DND-41 (cell line): ENCODE measurements at regions not wholly inside any gene's neighbourhood (a gene's known extent, or its start where the extent isn't known, plus 50 kb on each side); places are given as distances from the start of the nearest gene placed in this dataset.

Experiments used
- ATAC-seq: fragments of 200-7000 bp; cut with Tn5 transposase; 3 replicates; pipeline ENCODE4 v1.9.1; 2021; ENCODE audit warnings: low read depth; ENCODE audit not compliant: insufficient read depth
- DNase-seq: peaks from one replicate; pipeline ENCODE4 v3.0.0-alpha.2; 2020
- H2AFZ ChIP-seq: 2 replicates; pipeline ENCODE4 v1.6.0; 2012; ENCODE audit warnings: low read depth, low read length
- H3K27ac ChIP-seq: 2 replicates; pipeline ENCODE4 v1.5.1; 2012; ENCODE audit warnings: low read length, inconsistent platforms
- H3K27me3 ChIP-seq: fragments of 200-600 bp; sonication (generic); 2 replicates; pipeline ENCODE4 v1.6.0; 2012; ENCODE audit warnings: low read length, mild to moderate bottlenecking, inconsistent platforms; ENCODE audit not compliant: insufficient read depth, poor library complexity
- H3K36me3 ChIP-seq: 2 replicates; pipeline ENCODE4 v1.5.1; 2012; ENCODE audit warnings: low read length, inconsistent platforms; ENCODE audit not compliant: insufficient read depth
- H3K4me1 ChIP-seq: 2 replicates; pipeline ENCODE4 v1.5.1; 2012; ENCODE audit warnings: mild to moderate bottlenecking, low read length; ENCODE audit not compliant: insufficient read depth
- H3K4me2 ChIP-seq: 2 replicates; pipeline ENCODE4 v1.6.0; 2012; ENCODE audit warnings: mild to moderate bottlenecking, moderate library complexity, low read length, inconsistent platforms; ENCODE audit not compliant: insufficient read depth
- H3K4me3 ChIP-seq, 2 experiments: fragments of 200-600 bp in 1 of 2; shearing (Covaris generic) in 1 of 2; 2 replicates each; pipeline ENCODE4 v1.5.1; 2012 to 2016; ENCODE audit warnings: inconsistent platforms in 2 of 2, low read length in 2 of 2, mild to moderate bottlenecking in 2 of 2, low read depth in 1 of 2, moderate library complexity in 1 of 2
- H3K79me2 ChIP-seq: 2 replicates; pipeline ENCODE4 v1.6.0; 2012; ENCODE audit warnings: low read length, inconsistent platforms; ENCODE audit not compliant: insufficient read depth
- H3K9ac ChIP-seq: 2 replicates; pipeline ENCODE4 v1.6.0; 2012; ENCODE audit warnings: low read depth, mild to moderate bottlenecking, inconsistent platforms, low read length, moderate library complexity
- H3K9me3 ChIP-seq: 2 replicates; pipeline ENCODE4 v1.5.1; 2012; ENCODE audit warnings: low read length, moderate library complexity, mild to moderate bottlenecking, inconsistent platforms; ENCODE audit not compliant: insufficient read depth, severe bottlenecking
- H4K20me1 ChIP-seq: 2 replicates; pipeline ENCODE4 v1.6.0; 2012; ENCODE audit warnings: low read length; ENCODE audit not compliant: insufficient read depth
- EZH2 ChIP-seq: IDR thresholded peaks from 3 replicates; pipeline ENCODE4 v1.6.1; 2012; ENCODE audit warnings: borderline replicate concordance, low read depth, mild to moderate bottlenecking, moderate library complexity, low read length, inconsistent platforms; ENCODE audit not compliant: severe bottlenecking
- TF ChIP-seq, protein P1 (sequence below): IDR thresholded peaks from 2 replicates; pipeline ENCODE4 v1.5.1; 2012; ENCODE audit warnings: borderline replicate concordance, low read length, moderate library complexity, mild to moderate bottlenecking; ENCODE audit not compliant: poor library complexity, severe bottlenecking; ENCODE audit errors: extremely low read depth

- no peak for TF ChIP-seq EZH2
- TF ChIP-seq, protein P1, sequence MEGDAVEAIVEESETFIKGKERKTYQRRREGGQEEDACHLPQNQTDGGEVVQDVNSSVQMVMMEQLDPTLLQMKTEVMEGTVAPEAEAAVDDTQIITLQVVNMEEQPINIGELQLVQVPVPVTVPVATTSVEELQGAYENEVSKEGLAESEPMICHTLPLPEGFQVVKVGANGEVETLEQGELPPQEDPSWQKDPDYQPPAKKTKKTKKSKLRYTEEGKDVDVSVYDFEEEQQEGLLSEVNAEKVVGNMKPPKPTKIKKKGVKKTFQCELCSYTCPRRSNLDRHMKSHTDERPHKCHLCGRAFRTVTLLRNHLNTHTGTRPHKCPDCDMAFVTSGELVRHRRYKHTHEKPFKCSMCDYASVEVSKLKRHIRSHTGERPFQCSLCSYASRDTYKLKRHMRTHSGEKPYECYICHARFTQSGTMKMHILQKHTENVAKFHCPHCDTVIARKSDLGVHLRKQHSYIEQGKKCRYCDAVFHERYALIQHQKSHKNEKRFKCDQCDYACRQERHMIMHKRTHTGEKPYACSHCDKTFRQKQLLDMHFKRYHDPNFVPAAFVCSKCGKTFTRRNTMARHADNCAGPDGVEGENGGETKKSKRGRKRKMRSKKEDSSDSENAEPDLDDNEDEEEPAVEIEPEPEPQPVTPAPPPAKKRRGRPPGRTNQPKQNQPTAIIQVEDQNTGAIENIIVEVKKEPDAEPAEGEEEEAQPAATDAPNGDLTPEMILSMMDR: no peak
- DNase-seq: no peak
- no peak overlapping the region for H3K4me3 ChIP-seq
Observed at GRCh38 chr2:49251251-49251650, 96.9 kb upstream of the FSHR start.

GRCh38 chr2:49248506-49248905, 94.2 kb upstream of the FSHR start:
- Histone ChIP-seq H4K20me1 (no peaks in the 10 kb centered on the region), H3K79me2 (no peaks in the 10 kb centered on the region), H2AFZ (no peak overlapping the region), H3K4me2 (no peak overlapping the region), H3K4me1 (no peaks in the 10 kb centered on the region), H3K36me3 (no peaks in the 10 kb centered on the region), H3K27me3 (no peaks in the 10 kb centered on the region), H3K27ac (no peak overlapping the region), H3K4me3 (no peak overlapping the region), H3K9ac (no peak overlapping the region), H3K9me3 (no peaks in the 10 kb centered on the region)
- TF ChIP-seq, protein P1: no peak
- TF ChIP-seq EZH2: no peak
- DNase-seq: no peak
- no peak for ATAC-seq

More at GRCh38 chr2:49251251-49251650, 96.9 kb upstream of the FSHR start:
- Histone ChIP-seq H3K36me3 (no peaks in the 10 kb centered on the region), H3K9me3 (no peaks in the 10 kb centered on the region), H4K20me1 (no peaks in the 10 kb centered on the region), H3K27ac (no peak overlapping the region), H2AFZ (no peak overlapping the region), H3K27me3 (no peaks in the 10 kb centered on the region), H3K4me1 (no peaks in the 10 kb centered on the region), H3K79me2 (no peaks in the 10 kb centered on the region), H3K4me2 (no peak overlapping the region), H3K9ac (no peak overlapping the region)
- ATAC-seq: no peak

GRCh38 chr2:49241991-49242390, 87.7 kb upstream of the FSHR start:
- H3K27me3 ChIP-seq: peaks cover 2% of the 10 kb centered on the region
- H3K27ac ChIP-seq: no peak overlapping the region
- H4K20me1 ChIP-seq: no peaks in the 10 kb centered on the region
- no peaks in the 10 kb centered on the region for H3K79me2 ChIP-seq
- no peak overlapping the region for H3K9ac ChIP-seq
- no peak overlapping the region for H2AFZ ChIP-seq
- DNase-seq: no peak
- no peaks in the 10 kb centered on the region for H3K36me3 ChIP-seq
- TF ChIP-seq, protein P1: no peak
- no peak for TF ChIP-seq EZH2
- H3K4me1 ChIP-seq: no peaks in the 10 kb centered on the region
- no peak for ATAC-seq
- H3K9me3 ChIP-seq: no peaks in the 10 kb centered on the region
- H3K4me2 ChIP-seq: no peak overlapping the region
- no peak overlapping the region for H3K4me3 ChIP-seq

DNA sequence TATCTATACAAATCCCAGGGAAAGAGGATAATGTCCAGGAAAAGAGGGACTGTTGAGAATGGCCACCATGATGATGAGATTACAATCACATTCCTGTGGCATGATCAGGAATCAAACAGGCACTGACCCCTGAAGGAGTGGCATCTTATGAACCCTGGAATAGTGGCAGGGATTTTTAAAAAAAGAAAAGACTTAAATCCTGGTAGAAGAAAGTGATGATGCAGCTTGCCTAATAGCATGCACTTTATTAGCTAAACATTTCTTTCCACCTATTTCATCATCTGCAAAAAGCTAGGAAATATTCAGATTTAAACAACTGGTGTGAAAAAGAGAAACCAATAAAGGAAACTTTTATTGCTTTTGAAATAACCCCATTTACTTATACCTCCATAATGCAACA, 87.2 kb upstream of the FSHR start:
- H3K27me3 ChIP-seq: peaks cover 2% of the 10 kb centered on the region
- ATAC-seq (no peak), DNase-seq (no peak)
- no peak overlapping the region for H3K9ac ChIP-seq
- no peaks in the 10 kb centered on the region for H3K9me3 ChIP-seq
- no peak overlapping the region for H3K4me3 ChIP-seq
- no peak overlapping the region for H3K27ac ChIP-seq
- H3K36me3 ChIP-seq: no peaks in the 10 kb centered on the region
- TF ChIP-seq, protein P1: no peak
- no peak for TF ChIP-seq EZH2
- no peak overlapping the region for H3K4me2 ChIP-seq
- H3K79me2 ChIP-seq: no peaks in the 10 kb centered on the region
- H4K20me1 ChIP-seq: no peaks in the 10 kb centered on the region
- no peaks in the 10 kb centered on the region for H3K4me1 ChIP-seq
- no peak overlapping the region for H2AFZ ChIP-seq
